ENCODE measurements at regions not wholly inside any gene's neighbourhood (a gene's known extent, or its start where the extent isn't known, plus 50 kb on each side); places are given as distances from the start of the nearest gene placed in this dataset.

DNA sequence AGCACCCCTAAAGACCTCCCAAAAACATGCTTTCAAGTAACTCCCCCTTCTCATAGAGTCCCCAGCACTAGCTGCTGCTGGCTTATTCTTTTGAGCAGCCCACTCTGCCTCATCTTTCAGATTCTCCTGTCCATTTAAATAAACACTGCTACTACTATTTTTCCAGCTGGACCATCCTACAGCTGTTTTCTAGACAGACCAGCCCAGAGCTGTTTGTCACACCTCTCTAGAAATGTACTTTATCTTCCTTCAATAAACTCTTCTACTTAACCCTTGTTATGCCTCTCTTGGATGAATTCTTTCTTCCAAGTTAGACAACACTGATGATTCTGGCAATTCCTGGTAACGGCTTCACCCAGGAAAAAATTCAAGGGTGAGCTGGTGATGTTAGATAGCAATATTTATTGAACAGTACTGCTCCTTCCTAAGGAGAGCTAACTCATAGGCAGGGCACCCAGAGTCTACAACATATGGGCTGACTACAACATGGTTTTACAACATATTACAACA lies 995.7 kb downstream of the LRFN5 start:
- Histone ChIP-seq H3K36me3 (no peaks in the 10 kb centered on the region), H3K4me3 (no peak overlapping the region), H3K4me1 (no peaks in the 10 kb centered on the region), H3K9me3 (peaks cover 0 to 3% of the 10 kb centered on the region in 2 donors), H3K27me3 (no peaks in the 10 kb centered on the region), H3K27ac (no peak overlapping the region)
- intact Hi-C loops (cut with DNase I; ENCODE audit: low total_unique reads) (no loop called here), in situ Hi-C loops (cut with MboI; ENCODE audit: low pct_ligation_motif_present in 1 of 4, low pct_unique_long_range_greater_than_20kb in 1 of 4, low sequenced_read_pairs in 3 of 4) (no loop called here)
- TF ChIP-seq POLR2A (IDR thresholded peaks at IDR 0.05) (no peak), EP300 (IDR thresholded peaks at IDR 0.05; ENCODE audit: low read depth) (no peak), POLR2AphosphoS5 (IDR thresholded peaks at IDR 0.05) (no peak)
- TF ChIP-seq, protein P1, sequence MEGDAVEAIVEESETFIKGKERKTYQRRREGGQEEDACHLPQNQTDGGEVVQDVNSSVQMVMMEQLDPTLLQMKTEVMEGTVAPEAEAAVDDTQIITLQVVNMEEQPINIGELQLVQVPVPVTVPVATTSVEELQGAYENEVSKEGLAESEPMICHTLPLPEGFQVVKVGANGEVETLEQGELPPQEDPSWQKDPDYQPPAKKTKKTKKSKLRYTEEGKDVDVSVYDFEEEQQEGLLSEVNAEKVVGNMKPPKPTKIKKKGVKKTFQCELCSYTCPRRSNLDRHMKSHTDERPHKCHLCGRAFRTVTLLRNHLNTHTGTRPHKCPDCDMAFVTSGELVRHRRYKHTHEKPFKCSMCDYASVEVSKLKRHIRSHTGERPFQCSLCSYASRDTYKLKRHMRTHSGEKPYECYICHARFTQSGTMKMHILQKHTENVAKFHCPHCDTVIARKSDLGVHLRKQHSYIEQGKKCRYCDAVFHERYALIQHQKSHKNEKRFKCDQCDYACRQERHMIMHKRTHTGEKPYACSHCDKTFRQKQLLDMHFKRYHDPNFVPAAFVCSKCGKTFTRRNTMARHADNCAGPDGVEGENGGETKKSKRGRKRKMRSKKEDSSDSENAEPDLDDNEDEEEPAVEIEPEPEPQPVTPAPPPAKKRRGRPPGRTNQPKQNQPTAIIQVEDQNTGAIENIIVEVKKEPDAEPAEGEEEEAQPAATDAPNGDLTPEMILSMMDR (IDR thresholded peaks at IDR 0.05) = no peak
- WGBS, 2 donors (ENCODE audit: low coverage in 1 of 2) = 80 to 83% methylated on average over 1 of the region's 1 CpG
- no peak for DNase-seq

DNA sequence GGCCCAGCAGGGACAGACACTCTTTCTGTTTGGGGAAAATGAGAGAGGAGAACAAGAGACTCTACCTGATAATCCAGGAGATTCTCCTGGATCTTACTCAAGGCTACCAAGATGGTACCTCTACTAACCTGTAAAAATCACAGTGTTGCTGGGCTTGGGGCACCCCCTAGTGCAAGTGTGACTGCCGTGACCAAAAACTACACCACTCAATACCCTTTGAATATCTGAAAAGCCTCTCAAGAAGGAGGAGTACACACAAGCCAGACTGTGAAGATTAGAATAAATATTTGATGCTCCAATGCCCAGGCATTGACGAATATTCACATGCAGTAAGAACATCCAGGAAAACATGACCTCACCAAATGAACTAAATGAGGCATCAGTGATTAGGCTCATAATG lies 965.4 kb downstream of the LRFN5 start:
- 78 to 81% methylated on average over 1 to 2 of the region's 2 CpGs for WGBS, 2 donors (ENCODE audit: low coverage in 1 of 2)
- no peak overlapping the region for H3K27ac ChIP-seq
- no peaks in the 10 kb centered on the region for H3K4me1 ChIP-seq
- H3K36me3 ChIP-seq = no peaks in the 10 kb centered on the region
- intact Hi-C loops (cut with DNase I; ENCODE audit: low total_unique reads) (no loop called here), in situ Hi-C loops (cut with MboI; ENCODE audit: low pct_ligation_motif_present in 1 of 4, low pct_unique_long_range_greater_than_20kb in 1 of 4, low sequenced_read_pairs in 3 of 4) (no loop called here)
- H3K4me3 ChIP-seq = no peak overlapping the region
- no peaks in the 10 kb centered on the region for H3K27me3 ChIP-seq
- DNase-seq = no peak
- H3K9me3 ChIP-seq = peaks cover 11 to 17% of the 10 kb centered on the region in 2 donors
- no peak for TF ChIP-seq POLR2AphosphoS5 (IDR thresholded peaks at IDR 0.05)
- TF ChIP-seq EP300 (IDR thresholded peaks at IDR 0.05; ENCODE audit: low read depth) = no peak
- TF ChIP-seq, protein P1 (IDR thresholded peaks at IDR 0.05) = no peak
- no peak for TF ChIP-seq POLR2A (IDR thresholded peaks at IDR 0.05)

DNA sequence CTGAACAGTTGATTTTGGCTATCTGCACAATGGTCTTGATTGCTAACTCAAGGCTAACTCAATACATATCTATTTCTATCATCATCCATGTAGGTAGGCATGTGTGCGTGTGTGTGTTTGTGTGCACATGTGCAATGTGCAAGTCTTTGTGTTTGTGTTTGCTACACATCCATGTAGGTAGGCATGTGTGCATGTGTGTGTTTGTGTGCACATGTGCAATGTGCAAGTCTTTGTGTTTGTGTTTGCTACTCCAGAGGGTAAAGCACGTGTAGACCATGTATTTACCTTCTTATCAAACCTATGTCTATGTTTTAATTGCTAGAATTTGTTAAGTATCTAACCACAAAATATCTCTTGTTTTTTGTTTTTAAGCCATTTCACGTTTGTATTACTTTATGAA lies 962.6 kb downstream of the LRFN5 start:
- Histone ChIP-seq H3K4me1 (no peaks in the 10 kb centered on the region), H3K9me3 (peaks cover 0 to 4% of the 10 kb centered on the region in 2 donors), H3K27ac (no peak overlapping the region), H3K36me3 (no peaks in the 10 kb centered on the region), H3K4me3 (no peak overlapping the region), H3K27me3 (no peaks in the 10 kb centered on the region)
- in situ Hi-C loops (cut with MboI; ENCODE audit: low pct_ligation_motif_present in 1 of 4, low pct_unique_long_range_greater_than_20kb in 1 of 4, low sequenced_read_pairs in 3 of 4) = no loop called here
- no peak for DNase-seq
- TF ChIP-seq, protein P1 (IDR thresholded peaks at IDR 0.05) = no peak
- TF ChIP-seq POLR2AphosphoS5 (IDR thresholded peaks at IDR 0.05) = no peak
- no peak for TF ChIP-seq EP300 (IDR thresholded peaks at IDR 0.05; ENCODE audit: low read depth)
- no peak for TF ChIP-seq POLR2A (IDR thresholded peaks at IDR 0.05)
- intact Hi-C loops (cut with DNase I; ENCODE audit: low total_unique reads) = no loop called here
- 58 to 59% methylated on average over 3 of the region's 3 CpGs for WGBS, 2 donors (ENCODE audit: low coverage in 1 of 2)

DNA sequence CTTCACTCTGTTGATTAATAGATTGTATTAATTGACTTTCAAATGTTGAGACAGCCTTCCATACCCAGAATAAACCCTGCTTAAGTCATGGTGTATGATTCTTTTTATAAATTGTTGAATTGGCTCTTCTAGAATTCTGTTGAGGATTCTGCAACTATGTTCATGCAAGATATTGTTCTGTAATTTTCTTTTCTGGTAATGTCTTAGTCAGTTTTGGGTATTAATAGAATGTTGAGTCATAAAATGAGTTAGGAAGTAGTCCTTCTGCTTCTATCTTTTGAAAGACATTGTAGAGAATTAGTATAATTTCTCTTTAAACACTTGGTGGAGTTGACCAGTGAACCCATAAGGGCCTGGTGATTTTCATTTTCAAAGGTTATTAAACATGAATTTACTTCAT lies 958.9 kb downstream of the LRFN5 start:
- intact Hi-C loops (cut with DNase I; ENCODE audit: low total_unique reads) = no loop called here
- in situ Hi-C loops (cut with MboI; ENCODE audit: low pct_ligation_motif_present in 1 of 4, low pct_unique_long_range_greater_than_20kb in 1 of 4, low sequenced_read_pairs in 3 of 4) = no loop called here
- no peaks in the 10 kb centered on the region for H3K27me3 ChIP-seq
- H3K9me3 ChIP-seq = no peaks in the 10 kb centered on the region
- H3K4me3 ChIP-seq = no peak overlapping the region
- H3K4me1 ChIP-seq = no peaks in the 10 kb centered on the region
- H3K36me3 ChIP-seq = no peaks in the 10 kb centered on the region
- no peak overlapping the region for H3K27ac ChIP-seq
- DNase-seq = no peak
- TF ChIP-seq POLR2AphosphoS5 (IDR thresholded peaks at IDR 0.05) = no peak
- no peak for TF ChIP-seq EP300 (IDR thresholded peaks at IDR 0.05; ENCODE audit: low read depth)
- TF ChIP-seq, protein P1 (IDR thresholded peaks at IDR 0.05) = no peak
- no peak for TF ChIP-seq POLR2A (IDR thresholded peaks at IDR 0.05)
